ENCODE measurements at regions not wholly inside any gene's neighbourhood (a gene's known extent, or its start where the extent isn't known, plus 50 kb on each side); places are given as distances from the start of the nearest gene placed in this dataset.

- Histone ChIP-seq H3K27me3 (ENCODE audit: control insufficient read depth in 3 of 3, insufficient read depth in 3 of 3, low read length in 3 of 3) (no peaks in the 10 kb centered on the region), H3K4me1 (ENCODE audit: control insufficient read depth in 3 of 3, insufficient read depth in 2 of 3, low read depth in 1 of 3, low read length in 2 of 3) (no peaks in the 10 kb centered on the region), H3K4me3 (ENCODE audit: low read depth in 1 of 3, low read length in 3 of 3) (no peak overlapping the region), H3K9me3 (ENCODE audit: control insufficient read depth in 2 of 2, insufficient read depth in 1 of 2, low read depth in 1 of 2, low read length in 1 of 2) (no peaks in the 10 kb centered on the region), H3K27ac (ENCODE audit: low read depth in 1 of 3, low read length in 2 of 3) (no peak overlapping the region), H3K36me3 (ENCODE audit: control insufficient read depth in 3 of 3, insufficient read depth in 2 of 3, low read depth in 1 of 3, low read length in 3 of 3) (no peaks in the 10 kb centered on the region)
- DNase-seq (peak in 1 of 2 donors; percentile 9), FAIRE-seq (no peak)
- 30 to 66% (median 31%) methylated on average over 3 of the region's 3 CpGs for WGBS, 3 donors
Observed at GRCh38 chr3:65080432-65080831, 392.6 kb upstream of the ADAMTS9 start.

- Histone ChIP-seq H3K27me3 (ENCODE audit: control insufficient read depth in 3 of 3, insufficient read depth in 3 of 3, low read length in 3 of 3) (no peaks in the 10 kb centered on the region), H3K9me3 (ENCODE audit: control insufficient read depth in 2 of 2, insufficient read depth in 1 of 2, low read depth in 1 of 2, low read length in 1 of 2) (no peaks in the 10 kb centered on the region), H3K4me1 (ENCODE audit: control insufficient read depth in 3 of 3, insufficient read depth in 2 of 3, low read depth in 1 of 3, low read length in 2 of 3) (no peaks in the 10 kb centered on the region), H3K27ac (ENCODE audit: low read depth in 1 of 3, low read length in 2 of 3) (no peak overlapping the region), H3K36me3 (ENCODE audit: control insufficient read depth in 3 of 3, insufficient read depth in 2 of 3, low read depth in 1 of 3, low read length in 3 of 3) (no peaks in the 10 kb centered on the region), H3K4me3 (ENCODE audit: low read depth in 1 of 3, low read length in 3 of 3) (no peak overlapping the region)
- no peak for DNase-seq
- FAIRE-seq, result no peak
- 83 to 92% (median 86%) methylated on average over 5 of the region's 5 CpGs for WGBS, 3 donors
Observed at GRCh38 chr3:65079560-65079959, 391.8 kb upstream of the ADAMTS9 start.

GRCh38 chr3:65078748-65079147 lies 390.9 kb upstream of the ADAMTS9 start:
- Histone ChIP-seq H3K9me3 (ENCODE audit: control insufficient read depth in 2 of 2, insufficient read depth in 1 of 2, low read depth in 1 of 2, low read length in 1 of 2) (no peaks in the 10 kb centered on the region), H3K4me1 (ENCODE audit: control insufficient read depth in 3 of 3, insufficient read depth in 2 of 3, low read depth in 1 of 3, low read length in 2 of 3) (no peaks in the 10 kb centered on the region), H3K27me3 (ENCODE audit: control insufficient read depth in 3 of 3, insufficient read depth in 3 of 3, low read length in 3 of 3) (no peaks in the 10 kb centered on the region), H3K27ac (ENCODE audit: low read depth in 1 of 3, low read length in 2 of 3) (no peak overlapping the region), H3K4me3 (ENCODE audit: low read depth in 1 of 3, low read length in 3 of 3) (no peak overlapping the region), H3K36me3 (ENCODE audit: control insufficient read depth in 3 of 3, insufficient read depth in 2 of 3, low read depth in 1 of 3, low read length in 3 of 3) (no peaks in the 10 kb centered on the region)
- DNase-seq (no peak), FAIRE-seq (no peak)

DNA sequence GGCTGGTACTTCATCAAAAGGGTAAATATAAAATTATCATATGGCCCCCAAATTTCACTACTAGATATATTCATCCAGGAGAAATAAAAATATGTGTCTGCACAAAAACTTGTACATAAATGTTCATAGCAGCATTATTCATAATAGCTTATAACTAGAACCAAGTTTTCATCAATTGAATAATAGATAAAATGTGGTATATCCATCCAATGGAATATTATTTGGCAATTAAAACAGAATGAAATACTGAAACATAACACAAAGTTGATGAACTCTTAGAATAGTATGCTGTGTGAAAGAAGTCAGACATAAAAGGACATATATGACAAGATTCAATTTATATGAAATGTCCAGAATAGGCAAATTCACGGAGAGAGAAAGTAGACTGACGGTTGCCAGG lies 389.3 kb upstream of the ADAMTS9 start:
- H3K9me3 ChIP-seq (ENCODE audit: control insufficient read depth in 2 of 2, insufficient read depth in 1 of 2, low read depth in 1 of 2, low read length in 1 of 2), result no peaks in the 10 kb centered on the region
- no peak for DNase-seq
- no peak for FAIRE-seq
- no peaks in the 10 kb centered on the region for H3K36me3 ChIP-seq (ENCODE audit: control insufficient read depth in 3 of 3, insufficient read depth in 2 of 3, low read depth in 1 of 3, low read length in 3 of 3)
- no peak overlapping the region for H3K27ac ChIP-seq (ENCODE audit: low read depth in 1 of 3, low read length in 2 of 3)
- 85 to 96% (median 96%) methylated on average over 2 of the region's 2 CpGs for WGBS, 3 donors
- no peaks in the 10 kb centered on the region for H3K4me1 ChIP-seq (ENCODE audit: control insufficient read depth in 3 of 3, insufficient read depth in 2 of 3, low read depth in 1 of 3, low read length in 2 of 3)
- H3K4me3 ChIP-seq (ENCODE audit: low read depth in 1 of 3, low read length in 3 of 3), result no peak overlapping the region
- no peaks in the 10 kb centered on the region for H3K27me3 ChIP-seq (ENCODE audit: control insufficient read depth in 3 of 3, insufficient read depth in 3 of 3, low read length in 3 of 3)

GRCh38 chr3:65070968-65071367 lies 383.2 kb upstream of the ADAMTS9 start:
- DNase-seq, result no peak
- H3K9me3 ChIP-seq (ENCODE audit: control insufficient read depth in 2 of 2, insufficient read depth in 1 of 2, low read depth in 1 of 2, low read length in 1 of 2), result peaks cover 0 to 4% of the 10 kb centered on the region in 2 donors
- no peak for FAIRE-seq
- no peaks in the 10 kb centered on the region for H3K27me3 ChIP-seq (ENCODE audit: control insufficient read depth in 3 of 3, insufficient read depth in 3 of 3, low read length in 3 of 3)
- H3K36me3 ChIP-seq (ENCODE audit: control insufficient read depth in 3 of 3, insufficient read depth in 2 of 3, low read depth in 1 of 3, low read length in 3 of 3), result no peaks in the 10 kb centered on the region
- no peak overlapping the region for H3K27ac ChIP-seq (ENCODE audit: low read depth in 1 of 3, low read length in 2 of 3)
- H3K4me1 ChIP-seq (ENCODE audit: control insufficient read depth in 3 of 3, insufficient read depth in 2 of 3, low read depth in 1 of 3, low read length in 2 of 3), result no peaks in the 10 kb centered on the region
- H3K4me3 ChIP-seq (ENCODE audit: low read depth in 1 of 3, low read length in 3 of 3), result no peak overlapping the region
- WGBS, 3 donors, result 73 to 90% (median 81%) methylated on average over 3 of the region's 3 CpGs

- 76 to 82% (median 79%) methylated on average over 2 of the region's 2 CpGs for WGBS, 3 donors
- Histone ChIP-seq H3K4me3 (ENCODE audit: low read depth in 1 of 3, low read length in 3 of 3) (no peak overlapping the region), H3K27me3 (ENCODE audit: control insufficient read depth in 3 of 3, insufficient read depth in 3 of 3, low read length in 3 of 3) (no peaks in the 10 kb centered on the region), H3K36me3 (ENCODE audit: control insufficient read depth in 3 of 3, insufficient read depth in 2 of 3, low read depth in 1 of 3, low read length in 3 of 3) (no peaks in the 10 kb centered on the region), H3K9me3 (ENCODE audit: control insufficient read depth in 2 of 2, insufficient read depth in 1 of 2, low read depth in 1 of 2, low read length in 1 of 2) (no peaks in the 10 kb centered on the region), H3K27ac (ENCODE audit: low read depth in 1 of 3, low read length in 2 of 3) (no peak overlapping the region), H3K4me1 (ENCODE audit: control insufficient read depth in 3 of 3, insufficient read depth in 2 of 3, low read depth in 1 of 3, low read length in 2 of 3) (no peaks in the 10 kb centered on the region)
- FAIRE-seq, result no peak
- no peak for DNase-seq
Observed at GRCh38 chr3:65060904-65061303, 373.1 kb upstream of the ADAMTS9 start.

- no peaks in the 10 kb centered on the region for H3K36me3 ChIP-seq (ENCODE audit: control insufficient read depth in 3 of 3, insufficient read depth in 2 of 3, low read depth in 1 of 3, low read length in 3 of 3)
- H3K27ac ChIP-seq (ENCODE audit: low read depth in 1 of 3, low read length in 2 of 3), result no peak overlapping the region
- H3K9me3 ChIP-seq (ENCODE audit: control insufficient read depth in 2 of 2, insufficient read depth in 1 of 2, low read depth in 1 of 2, low read length in 1 of 2), result peaks cover 2 to 7% of the 10 kb centered on the region in 2 donors
- DNase-seq, result no peak
- H3K4me1 ChIP-seq (ENCODE audit: control insufficient read depth in 3 of 3, insufficient read depth in 2 of 3, low read depth in 1 of 3, low read length in 2 of 3), result no peaks in the 10 kb centered on the region
- no peak overlapping the region for H3K4me3 ChIP-seq (ENCODE audit: low read depth in 1 of 3, low read length in 3 of 3)
- FAIRE-seq, result no peak
- WGBS, 3 donors, result 86 to 100% (median 87%) methylated on average over 1 of the region's 1 CpG
- H3K27me3 ChIP-seq (ENCODE audit: control insufficient read depth in 3 of 3, insufficient read depth in 3 of 3, low read length in 3 of 3), result no peaks in the 10 kb centered on the region
Observed at GRCh38 chr3:65052101-65052500, 364.3 kb upstream of the ADAMTS9 start.

DNA sequence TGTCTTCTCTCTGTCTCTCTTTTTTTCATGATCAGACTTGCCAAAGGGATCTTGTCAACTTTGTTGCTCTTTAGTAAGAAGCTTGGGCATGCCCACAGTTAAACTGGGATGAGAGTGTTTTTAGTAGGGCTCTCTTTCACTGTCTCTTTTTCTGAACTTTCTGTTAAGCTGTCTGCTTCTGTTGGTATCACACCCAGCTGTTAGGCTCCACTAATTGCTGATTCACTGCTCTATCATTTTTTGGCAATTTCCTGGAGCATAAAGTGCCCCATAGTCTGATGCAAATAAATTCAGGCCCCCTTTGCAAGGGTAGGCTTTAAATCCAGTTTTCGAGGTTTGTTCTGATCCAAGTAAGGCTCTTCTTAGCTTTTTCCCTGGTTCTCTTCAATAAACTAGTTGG lies 360.4 kb upstream of the ADAMTS9 start:
- Histone ChIP-seq H3K27ac (ENCODE audit: low read depth in 1 of 3, low read length in 2 of 3) (no peak overlapping the region), H3K4me1 (ENCODE audit: control insufficient read depth in 3 of 3, insufficient read depth in 2 of 3, low read depth in 1 of 3, low read length in 2 of 3) (no peaks in the 10 kb centered on the region), H3K36me3 (ENCODE audit: control insufficient read depth in 3 of 3, insufficient read depth in 2 of 3, low read depth in 1 of 3, low read length in 3 of 3) (no peaks in the 10 kb centered on the region), H3K4me3 (ENCODE audit: low read depth in 1 of 3, low read length in 3 of 3) (no peak overlapping the region), H3K9me3 (ENCODE audit: control insufficient read depth in 2 of 2, insufficient read depth in 1 of 2, low read depth in 1 of 2, low read length in 1 of 2) (peaks cover 2 to 9% of the 10 kb centered on the region in 2 donors), H3K27me3 (ENCODE audit: control insufficient read depth in 3 of 3, insufficient read depth in 3 of 3, low read length in 3 of 3) (no peaks in the 10 kb centered on the region)
- FAIRE-seq (no peak), DNase-seq (no peak)
- WGBS, 3 donors, result 90 to 96% (median 92%) methylated on average over 1 of the region's 1 CpG

- no peaks in the 10 kb centered on the region for H3K4me1 ChIP-seq (ENCODE audit: control insufficient read depth in 3 of 3, insufficient read depth in 2 of 3, low read depth in 1 of 3, low read length in 2 of 3)
- WGBS, 3 donors, result 58 to 76% (median 71%) methylated on average over 1 of the region's 1 CpG
- H3K36me3 ChIP-seq (ENCODE audit: control insufficient read depth in 3 of 3, insufficient read depth in 2 of 3, low read depth in 1 of 3, low read length in 3 of 3), result no peaks in the 10 kb centered on the region
- no peaks in the 10 kb centered on the region for H3K27me3 ChIP-seq (ENCODE audit: control insufficient read depth in 3 of 3, insufficient read depth in 3 of 3, low read length in 3 of 3)
- FAIRE-seq (no peak), DNase-seq (no peak)
- H3K27ac ChIP-seq (ENCODE audit: low read depth in 1 of 3, low read length in 2 of 3), result no peak overlapping the region
- no peak overlapping the region for H3K4me3 ChIP-seq (ENCODE audit: low read depth in 1 of 3, low read length in 3 of 3)
- H3K9me3 ChIP-seq (ENCODE audit: control insufficient read depth in 2 of 2, insufficient read depth in 1 of 2, low read depth in 1 of 2, low read length in 1 of 2), result peaks cover 0 to 2% of the 10 kb centered on the region in 2 donors
Observed at GRCh38 chr3:65045138-65045537, 357.3 kb upstream of the ADAMTS9 start.

All from small intestine (tissue), 7 donors.